Endothelial cell of umbilical vein (primary cell): ENCODE measurements at regions not wholly inside any gene's neighbourhood (a gene's known extent, or its start where the extent isn't known, plus 50 kb on each side); places are given as distances from the start of the nearest gene placed in this dataset.

Experiments used
- BruUV-seq: library from RNA; stranded (reverse); fragments of 400-500 nt; replicated peaks from 2 replicates; lab custom pipeline; 2021; lab: Mats Ljungman, UMichigan
- CTCF ChIA-PET: fragments of 300-600, 350-600 bp; sonication (Branson Sonifier 250); formaldehyde crosslinking; loops from one replicate; lab custom pipeline; 2021; ENCODE audit warnings: antibody characterized with exemption, inconsistent platforms; lab: Charles Lee
- POLR2A ChIA-PET: fragments of 300-600, 350-600 bp; sonication (Branson Sonifier 250); formaldehyde crosslinking; loops from one replicate; lab custom pipeline; 2021; ENCODE audit warnings: antibody characterized with exemption, inconsistent platforms; lab: Charles Lee
- DNase-seq: peaks from one replicate; pipeline ENCODE4 v3.0.0-alpha.2; 2011; ENCODE audit warnings: low read depth, low spot score
- FAIRE-seq: peaks from 2 replicates; lab custom pipeline; 2011; peaks lifted over from hg19 to GRCh38; lab: Jason Lieb, UNC
- H2AFZ ChIP-seq: 2 replicates; pipeline ENCODE4 v1.6.0; 2012; ENCODE audit warnings: low read depth, low read length, control low read depth, inconsistent platforms
- H3K27ac ChIP-seq: 2 replicates; pipeline ENCODE4 v1.5.1; 2011; ENCODE audit warnings: low read depth, mild to moderate bottlenecking, control low read depth, low read length, moderate library complexity; ENCODE audit not compliant: insufficient read depth
- H3K27me3 ChIP-seq, 2 experiments: 2 replicates each; pipeline versions ENCODE4 v1.6.0 to v1.6.1; 2011; ENCODE audit warnings: low read length in 2 of 2, mixed read lengths in 1 of 2; ENCODE audit not compliant: control insufficient read depth in 2 of 2, insufficient read depth in 2 of 2
- H3K36me3 ChIP-seq, 2 experiments: 2 replicates in 1 of 2; 3 replicates in 1 of 2; pipeline ENCODE4 v1.5.1; 2011; ENCODE audit warnings: low read length in 2 of 2, mild to moderate bottlenecking in 1 of 2, moderate library complexity in 1 of 2; ENCODE audit not compliant: control insufficient read depth in 2 of 2, insufficient read depth in 2 of 2; ENCODE audit errors: extremely low read depth in 1 of 2
- H3K4me1 ChIP-seq: 3 replicates; pipeline ENCODE4 v1.5.1; 2011; ENCODE audit warnings: mild to moderate bottlenecking, low read length; ENCODE audit not compliant: control insufficient read depth, insufficient read depth; ENCODE audit errors: extremely low read depth
- H3K4me2 ChIP-seq: 2 replicates; pipeline ENCODE4 v1.6.1; 2011; ENCODE audit warnings: low read length, control low read depth, mixed read lengths; ENCODE audit not compliant: insufficient read depth
- H3K4me3 ChIP-seq, 3 experiments: fragments of 200-600 bp in 1 of 3; sonication (generic), shearing (Covaris generic) in 1 of 3; replicated peaks in 1 of 3; 2 replicates each; pipeline ENCODE4 v1.5.1; 2011 to 2016; ENCODE audit warnings: control low read depth in 3 of 3, low read length in 3 of 3, mild to moderate bottlenecking in 2 of 3, inconsistent platforms in 1 of 3, low read depth in 1 of 3, moderate library complexity in 1 of 3; ENCODE audit not compliant: insufficient read depth in 1 of 3
- H3K79me2 ChIP-seq: 2 replicates; pipeline ENCODE4 v1.6.0; 2012; ENCODE audit warnings: low read length, inconsistent platforms; ENCODE audit not compliant: control insufficient read depth, insufficient read depth
- H3K9ac ChIP-seq: replicated peaks from 2 replicates; pipeline ENCODE3; 2011; ENCODE audit warnings: low read length, control low read depth; ENCODE audit not compliant: insufficient read depth; ENCODE audit errors: extremely low read depth
- H3K9me1 ChIP-seq: replicated peaks from 3 replicates; pipeline ENCODE4 v1.6.0; 2011; ENCODE audit warnings: mild to moderate bottlenecking, low read length; ENCODE audit not compliant: control insufficient read depth, insufficient read depth; ENCODE audit errors: extremely low read depth
- H3K9me3 ChIP-seq: replicated peaks from 2 replicates; pipeline ENCODE4 v1.5.1; 2012; ENCODE audit warnings: low read length, inconsistent platforms; ENCODE audit not compliant: control insufficient read depth, insufficient read depth
- H4K20me1 ChIP-seq: replicated peaks from 2 replicates; pipeline ENCODE3; 2011; ENCODE audit warnings: mild to moderate bottlenecking, low read length; ENCODE audit not compliant: control insufficient read depth, insufficient read depth; ENCODE audit errors: extremely low read depth
- EZH2 ChIP-seq: IDR thresholded peaks from 2 replicates; pipeline ENCODE4 v1.6.1; 2012; ENCODE audit warnings: borderline replicate concordance, low read depth, mild to moderate bottlenecking, moderate library complexity, low read length, inconsistent platforms; ENCODE audit not compliant: severe bottlenecking
- FOS ChIP-seq: IDR thresholded peaks from 2 replicates; pipeline ENCODE4 v1.6.1; 2011; ENCODE audit warnings: mild to moderate bottlenecking, low read length, moderate library complexity, borderline replicate concordance; ENCODE audit not compliant: insufficient read depth
- GATA2 ChIP-seq: IDR thresholded peaks from 2 replicates; pipeline ENCODE4 v1.7.0; 2011; ENCODE audit warnings: low read depth, mild to moderate bottlenecking, moderate library complexity, mixed read lengths, low read length; ENCODE audit not compliant: insufficient read length, insufficient read depth
- JUN ChIP-seq: IDR thresholded peaks from 2 replicates; pipeline ENCODE4 v1.6.1; 2011; ENCODE audit warnings: borderline replicate concordance, low read depth; ENCODE audit not compliant: insufficient read length, insufficient read depth
- POLR2A ChIP-seq: IDR thresholded peaks from 2 replicates; pipeline ENCODE4 v1.6.1; 2012; ENCODE audit warnings: low read depth, mild to moderate bottlenecking, control low read depth, low read length
- POLR2AphosphoS5 ChIP-seq: IDR thresholded peaks from 2 replicates; pipeline ENCODE4 v1.6.1; 2012; ENCODE audit warnings: low read depth, mild to moderate bottlenecking, control low read depth, low read length, moderate library complexity; ENCODE audit not compliant: insufficient read depth
- dilution Hi-C: fragments of 300-500 bp; cut with MboI; formaldehyde crosslinking; loops from one replicate; pipeline ENCODE4 v1.15.0; 2019; ENCODE audit warnings: low sequenced_read_pairs; ENCODE audit not compliant: extremely low pct_ligation_motif_present
- intact Hi-C: fragments of 100-400 bp; cut with micrococcal nuclease; formaldehyde crosslinking; loops from one replicate; pipeline ENCODE4 v1.10.0; 2022
- TF ChIP-seq, protein P1 (sequence below), 2 donors: IDR thresholded peaks; 1 replicate in 1 of 2; 2 replicates in 1 of 2; pipeline ENCODE4 v1.5.1; 2011; ENCODE audit warnings: low read length in 2 of 2, mild to moderate bottlenecking in 2 of 2, moderate library complexity in 2 of 2, control low read depth in 1 of 2, inconsistent platforms in 1 of 2, low read depth in 1 of 2; ENCODE audit not compliant: insufficient read depth in 1 of 2; ENCODE audit errors: extremely low read depth in 1 of 2
- TF ChIP-seq, protein P2 (sequence below): IDR thresholded peaks from 2 replicates; pipeline ENCODE4 v1.6.1; 2011; ENCODE audit not compliant: insufficient read depth, insufficient read length

DNA sequence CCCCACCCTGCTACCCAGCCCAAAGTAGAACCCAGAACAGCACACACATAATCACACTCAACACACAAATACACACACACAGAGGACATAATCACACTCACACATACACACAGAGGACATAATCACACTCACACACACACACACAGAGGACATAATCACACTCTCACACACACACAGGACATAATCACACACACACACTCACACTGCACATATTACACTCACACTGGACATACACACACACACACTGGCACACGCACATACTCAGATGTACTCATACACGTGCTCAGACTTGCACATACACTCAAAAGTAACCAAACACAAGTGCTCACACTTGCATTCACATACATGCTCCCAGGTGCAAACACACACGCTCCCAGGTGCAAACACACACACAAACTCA is 54.3 kb upstream of the CAMK1G start:
- TF ChIP-seq POLR2AphosphoS5 (no peak), EZH2 (no peak), JUN (no peak), GATA2 (no peak), FOS (no peak), POLR2A (no peak)
- TF ChIP-seq, protein P1, sequence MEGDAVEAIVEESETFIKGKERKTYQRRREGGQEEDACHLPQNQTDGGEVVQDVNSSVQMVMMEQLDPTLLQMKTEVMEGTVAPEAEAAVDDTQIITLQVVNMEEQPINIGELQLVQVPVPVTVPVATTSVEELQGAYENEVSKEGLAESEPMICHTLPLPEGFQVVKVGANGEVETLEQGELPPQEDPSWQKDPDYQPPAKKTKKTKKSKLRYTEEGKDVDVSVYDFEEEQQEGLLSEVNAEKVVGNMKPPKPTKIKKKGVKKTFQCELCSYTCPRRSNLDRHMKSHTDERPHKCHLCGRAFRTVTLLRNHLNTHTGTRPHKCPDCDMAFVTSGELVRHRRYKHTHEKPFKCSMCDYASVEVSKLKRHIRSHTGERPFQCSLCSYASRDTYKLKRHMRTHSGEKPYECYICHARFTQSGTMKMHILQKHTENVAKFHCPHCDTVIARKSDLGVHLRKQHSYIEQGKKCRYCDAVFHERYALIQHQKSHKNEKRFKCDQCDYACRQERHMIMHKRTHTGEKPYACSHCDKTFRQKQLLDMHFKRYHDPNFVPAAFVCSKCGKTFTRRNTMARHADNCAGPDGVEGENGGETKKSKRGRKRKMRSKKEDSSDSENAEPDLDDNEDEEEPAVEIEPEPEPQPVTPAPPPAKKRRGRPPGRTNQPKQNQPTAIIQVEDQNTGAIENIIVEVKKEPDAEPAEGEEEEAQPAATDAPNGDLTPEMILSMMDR (IDR thresholded peaks at IDR 0.05; ENCODE audit: extremely low read depth in 1 of 2, insufficient read depth in 1 of 2, low read depth in 1 of 2, low read length in 2 of 2): no peak
- TF ChIP-seq, protein P2, sequence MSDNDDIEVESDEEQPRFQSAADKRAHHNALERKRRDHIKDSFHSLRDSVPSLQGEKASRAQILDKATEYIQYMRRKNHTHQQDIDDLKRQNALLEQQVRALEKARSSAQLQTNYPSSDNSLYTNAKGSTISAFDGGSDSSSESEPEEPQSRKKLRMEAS: no peak
- Histone ChIP-seq H3K4me1 (no peaks in the 10 kb centered on the region), H3K4me2 (no peak overlapping the region), H4K20me1 (no peaks in the 10 kb centered on the region), H3K4me3 (no peak overlapping the region), H3K79me2 (no peaks in the 10 kb centered on the region), H3K27me3 (peaks cover 0 to 2% of the 10 kb centered on the region in 2 experiments), H3K9me3 (no peaks in the 10 kb centered on the region), H2AFZ (no peak overlapping the region), H3K9ac (no peak overlapping the region), H3K9me1 (no peaks in the 10 kb centered on the region), H3K36me3 (no peaks in the 10 kb centered on the region), H3K27ac (no peak overlapping the region)
- intact Hi-C loops (no loop called here), dilution Hi-C loops (no loop called here)
- ChIA-PET POLR2A (no interaction called here), CTCF (interaction anchor here (1.2 kb wide), 1 partner anchor 15 kb away, joined by 6 read pairs; no protein-coding TSS in a partner anchor)
- no TSS peak for BruUV-seq
- DNase-seq (no peak), FAIRE-seq (no peak)
